PC-3 (cell line): ENCODE measurements at regions not wholly inside any gene's neighbourhood (a gene's known extent, or its start where the extent isn't known, plus 50 kb on each side); places are given as distances from the start of the nearest gene placed in this dataset.

ENCODE experiments used
- ATAC-seq: fragments of 200-7000 bp; cut with Tn5 transposase; 2 replicates; pipeline ENCODE4 v1.9.1; 2020; ENCODE audit warnings: mild to moderate bottlenecking, moderate library complexity
- BruUV-seq: library from RNA; stranded (reverse); fragments of 400-500 nt; replicated peaks from 2 replicates; lab custom pipeline; 2021; lab: Mats Ljungman, UMichigan
- CTCF ChIA-PET: fragments of 300-600 bp; sonication (Branson Sonifier 250); formaldehyde crosslinking; loops from one replicate; lab custom pipeline; 2022; ENCODE audit warnings: antibody characterized with exemption; lab: Charles Lee
- POLR2A ChIA-PET: fragments of 300-600 bp; sonication (Branson Sonifier 250); formaldehyde crosslinking; loops from one replicate; lab custom pipeline; 2022; ENCODE audit warnings: antibody characterized with exemption; ENCODE audit not compliant: unreplicated experiment; lab: Charles Lee
- DNase-seq: peaks from one replicate; pipeline ENCODE4 v3.0.0-alpha.2; 2015
- H2AFZ ChIP-seq: fragments of 300-600 bp; sonication (generic); 2 replicates; pipeline ENCODE4 v1.6.0; 2016; ENCODE audit warnings: antibody characterized with exemption, low read length
- H3F3A ChIP-seq: fragments of 300-600 bp; sonication (generic); one replicate; pipeline ENCODE4 v1.6.0; 2017; ENCODE audit warnings: antibody characterized with exemption, low read length, control low read depth, mild to moderate bottlenecking; ENCODE audit not compliant: unreplicated experiment
- H3K27ac ChIP-seq: fragments of 300-600 bp; sonication (generic); 2 replicates; pipeline ENCODE4 v1.5.1; 2016; ENCODE audit warnings: mild to moderate bottlenecking, low read length
- H3K27me3 ChIP-seq: fragments of 300-600 bp; sonication (generic); 2 replicates; pipeline ENCODE4 v1.6.1; 2016; ENCODE audit warnings: low read length, mixed read lengths
- H3K36me3 ChIP-seq: fragments of 300-600 bp; sonication (generic); 2 replicates; pipeline ENCODE4 v1.6.1; 2016; ENCODE audit warnings: low read depth, mixed run types, low read length, mixed read lengths
- H3K4me1 ChIP-seq: fragments of 300-600 bp; sonication (generic); 2 replicates; pipeline ENCODE4 v1.5.1; 2016; ENCODE audit warnings: low read length; ENCODE audit not compliant: insufficient read depth
- H3K4me2 ChIP-seq: fragments of 300-600 bp; sonication (generic); 2 replicates; pipeline ENCODE4 v1.6.0; 2016; ENCODE audit warnings: low read length
- H3K4me3 ChIP-seq: fragments of 300-600 bp; sonication (generic); 2 replicates; pipeline ENCODE4 v1.5.1; 2016; ENCODE audit warnings: mild to moderate bottlenecking, low read length, mixed read lengths
- H3K79me2 ChIP-seq: fragments of 300-600 bp; sonication (generic); 2 replicates; pipeline ENCODE4 v1.6.1; 2017; ENCODE audit warnings: low read length, mixed read lengths
- H3K9ac ChIP-seq: fragments of 300-600 bp; sonication (generic); 2 replicates; pipeline ENCODE4 v1.6.0; 2016; ENCODE audit warnings: mild to moderate bottlenecking, low read length
- H3K9me2 ChIP-seq: fragments of 300-600 bp; sonication (generic); replicated peaks from 2 replicates; pipeline ENCODE4 v1.6.1; 2016; ENCODE audit warnings: mixed run types, low read length, mixed read lengths
- H3K9me3 ChIP-seq: fragments of 300-600 bp; sonication (generic); 2 replicates; pipeline ENCODE4 v1.6.1; 2016; ENCODE audit warnings: low read length, mixed read lengths
- H4K20me1 ChIP-seq: fragments of 300-600 bp; sonication (generic); 2 replicates; pipeline ENCODE4 v1.6.1; 2016; ENCODE audit warnings: low read length, mixed read lengths
- CTCF ChIP-seq: fragments of 300-600 bp; sonication (generic); conservative IDR thresholded peaks from 2 replicates; pipeline ENCODE4 v1.5.1; 2017; ENCODE audit warnings: antibody characterized with exemption, low read depth, mild to moderate bottlenecking, low read length
- EZH2 ChIP-seq: fragments of 300-600 bp; sonication (generic); IDR thresholded peaks from one replicate; pipeline ENCODE4 v1.6.1; 2017; ENCODE audit warnings: antibody characterized with exemption, mild to moderate bottlenecking, low read length; ENCODE audit not compliant: unreplicated experiment
- EZH2phosphoT487 ChIP-seq: fragments of 300-600 bp; sonication (generic); IDR thresholded peaks from 2 replicates; pipeline ENCODE4 v1.6.1; 2018; ENCODE audit warnings: mild to moderate bottlenecking, antibody characterized with exemption, low read length, borderline replicate concordance
- intact Hi-C: fragments of 100-400 bp; cut with micrococcal nuclease; formaldehyde crosslinking; loops from 2 replicates; pipeline ENCODE4 v1.9.0; 2023

GRCh38 chr11:69211920-69212797, 56.4 kb downstream of the SMIM38 start:
- BruUV-seq = no TSS peak
- DNase-seq (no peak), ATAC-seq (no peak)
- H3K79me2 ChIP-seq = no peaks in the 10 kb centered on the region
- no peak overlapping the region for H3K9ac ChIP-seq
- no peak overlapping the region for H3K4me3 ChIP-seq
- peaks cover 12% of the 10 kb centered on the region for H3K4me1 ChIP-seq
- no peaks in the 10 kb centered on the region for H4K20me1 ChIP-seq
- no peak overlapping the region for H2AFZ ChIP-seq
- H3K9me2 ChIP-seq = no peaks in the 10 kb centered on the region
- H3K9me3 ChIP-seq = no peaks in the 10 kb centered on the region
- CTCF ChIA-PET = no interaction called here
- no peaks in the 10 kb centered on the region for H3K36me3 ChIP-seq
- no peak overlapping the region for H3K4me2 ChIP-seq
- no peak overlapping the region for H3K27ac ChIP-seq
- H3F3A ChIP-seq = no peaks in the 10 kb centered on the region
- intact Hi-C loops = no loop called here
- POLR2A ChIA-PET = no interaction called here
- TF ChIP-seq CTCF (peak; percentile 51), EZH2 (no peak)
- no peaks in the 10 kb centered on the region for H3K27me3 ChIP-seq

GRCh38 chr11:69212798-69213110, 57.0 kb downstream of the SMIM38 start:
- no peak overlapping the region for H3K4me2 ChIP-seq
- ChIA-PET POLR2A (no interaction called here), CTCF (no interaction called here)
- no peaks in the 10 kb centered on the region for H3K36me3 ChIP-seq
- intact Hi-C loops = no loop called here
- no peaks in the 10 kb centered on the region for H3K9me3 ChIP-seq
- TF ChIP-seq EZH2 (no peak), EZH2phosphoT487 (no peak), CTCF (no peak)
- no peaks in the 10 kb centered on the region for H3K27me3 ChIP-seq
- H3K9me2 ChIP-seq = no peaks in the 10 kb centered on the region
- no peaks in the 10 kb centered on the region for H4K20me1 ChIP-seq
- no peaks in the 10 kb centered on the region for H3F3A ChIP-seq
- no peak overlapping the region for H3K9ac ChIP-seq
- H3K4me1 ChIP-seq = peaks cover 12% of the 10 kb centered on the region
- ATAC-seq (no peak), DNase-seq (no peak)
- no peak overlapping the region for H3K4me3 ChIP-seq
- H3K79me2 ChIP-seq = no peaks in the 10 kb centered on the region
- no peak overlapping the region for H2AFZ ChIP-seq
- no peak overlapping the region for H3K27ac ChIP-seq
- BruUV-seq = no TSS peak

- ATAC-seq = no peak
- CTCF ChIA-PET = no interaction called here
- no peaks in the 10 kb centered on the region for H4K20me1 ChIP-seq
Observed at GRCh38 chr11:69213316-69213715, 57.6 kb downstream of the SMIM38 start.

More at GRCh38 chr11:69213316-69213715, 57.6 kb downstream of the SMIM38 start:
- no peaks in the 10 kb centered on the region for H3F3A ChIP-seq
- TF ChIP-seq EZH2phosphoT487 (no peak), CTCF (no peak), EZH2 (no peak)
- no peak for DNase-seq
- POLR2A ChIA-PET = no interaction called here
- BruUV-seq = no TSS peak
- no peak overlapping the region for H3K27ac ChIP-seq
- no peak overlapping the region for H3K4me2 ChIP-seq
- H3K9me2 ChIP-seq = no peaks in the 10 kb centered on the region
- H3K79me2 ChIP-seq = no peaks in the 10 kb centered on the region
- no peaks in the 10 kb centered on the region for H3K9me3 ChIP-seq
- no peak overlapping the region for H2AFZ ChIP-seq
- intact Hi-C loops = no loop called here
- no peak overlapping the region for H3K9ac ChIP-seq
- no peaks in the 10 kb centered on the region for H3K27me3 ChIP-seq
- H3K4me3 ChIP-seq = no peak overlapping the region
- peaks cover 12% of the 10 kb centered on the region for H3K4me1 ChIP-seq
- no peaks in the 10 kb centered on the region for H3K36me3 ChIP-seq
